ENCODE measurements at regions not wholly inside any gene's neighbourhood (a gene's known extent, or its start where the extent isn't known, plus 50 kb on each side); places are given as distances from the start of the nearest gene placed in this dataset.

DNA sequence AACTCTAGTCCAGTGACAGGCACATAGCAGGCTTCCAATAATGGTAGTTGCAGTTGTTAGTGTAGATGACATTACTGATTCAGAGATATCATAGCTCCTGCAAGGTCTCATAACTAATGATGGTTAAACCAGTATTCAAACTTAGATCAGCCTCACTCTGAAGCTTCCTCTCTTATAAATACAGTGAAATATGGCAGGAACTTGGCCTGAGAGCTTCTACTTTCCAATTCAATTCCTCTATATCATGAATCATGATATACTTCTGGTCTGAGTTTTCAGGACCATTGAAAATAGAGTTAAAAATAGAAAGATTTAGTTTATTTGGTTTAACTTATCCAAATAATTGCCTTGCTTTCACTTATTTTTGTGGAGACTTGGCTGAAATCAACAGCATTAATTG, 167.5 kb upstream of the NOVA1 start:
- Histone ChIP-seq H3K4me1 (no peaks in the 10 kb centered on the region), H3K36me3 (ENCODE audit: control insufficient read depth, insufficient read depth, low read length) (no peaks in the 10 kb centered on the region), H3K79me2 (no peaks in the 10 kb centered on the region), H2AFZ (no peak overlapping the region), H3K27ac (no peak overlapping the region), H3K4me3 (ENCODE audit: low read depth, low read length) (no peak overlapping the region), H3K9me3 (ENCODE audit: control insufficient read depth, low read length) (no peaks in the 10 kb centered on the region), H3K4me2 (ENCODE audit: low read length) (no peak overlapping the region), H3K9ac (no peak overlapping the region), H3K27me3 (ENCODE audit: control insufficient read depth, insufficient read depth, low read length) (no peaks in the 10 kb centered on the region)
- TF ChIP-seq, protein P1, sequence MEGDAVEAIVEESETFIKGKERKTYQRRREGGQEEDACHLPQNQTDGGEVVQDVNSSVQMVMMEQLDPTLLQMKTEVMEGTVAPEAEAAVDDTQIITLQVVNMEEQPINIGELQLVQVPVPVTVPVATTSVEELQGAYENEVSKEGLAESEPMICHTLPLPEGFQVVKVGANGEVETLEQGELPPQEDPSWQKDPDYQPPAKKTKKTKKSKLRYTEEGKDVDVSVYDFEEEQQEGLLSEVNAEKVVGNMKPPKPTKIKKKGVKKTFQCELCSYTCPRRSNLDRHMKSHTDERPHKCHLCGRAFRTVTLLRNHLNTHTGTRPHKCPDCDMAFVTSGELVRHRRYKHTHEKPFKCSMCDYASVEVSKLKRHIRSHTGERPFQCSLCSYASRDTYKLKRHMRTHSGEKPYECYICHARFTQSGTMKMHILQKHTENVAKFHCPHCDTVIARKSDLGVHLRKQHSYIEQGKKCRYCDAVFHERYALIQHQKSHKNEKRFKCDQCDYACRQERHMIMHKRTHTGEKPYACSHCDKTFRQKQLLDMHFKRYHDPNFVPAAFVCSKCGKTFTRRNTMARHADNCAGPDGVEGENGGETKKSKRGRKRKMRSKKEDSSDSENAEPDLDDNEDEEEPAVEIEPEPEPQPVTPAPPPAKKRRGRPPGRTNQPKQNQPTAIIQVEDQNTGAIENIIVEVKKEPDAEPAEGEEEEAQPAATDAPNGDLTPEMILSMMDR (IDR thresholded peaks at IDR 0.05) = no peak

DNA sequence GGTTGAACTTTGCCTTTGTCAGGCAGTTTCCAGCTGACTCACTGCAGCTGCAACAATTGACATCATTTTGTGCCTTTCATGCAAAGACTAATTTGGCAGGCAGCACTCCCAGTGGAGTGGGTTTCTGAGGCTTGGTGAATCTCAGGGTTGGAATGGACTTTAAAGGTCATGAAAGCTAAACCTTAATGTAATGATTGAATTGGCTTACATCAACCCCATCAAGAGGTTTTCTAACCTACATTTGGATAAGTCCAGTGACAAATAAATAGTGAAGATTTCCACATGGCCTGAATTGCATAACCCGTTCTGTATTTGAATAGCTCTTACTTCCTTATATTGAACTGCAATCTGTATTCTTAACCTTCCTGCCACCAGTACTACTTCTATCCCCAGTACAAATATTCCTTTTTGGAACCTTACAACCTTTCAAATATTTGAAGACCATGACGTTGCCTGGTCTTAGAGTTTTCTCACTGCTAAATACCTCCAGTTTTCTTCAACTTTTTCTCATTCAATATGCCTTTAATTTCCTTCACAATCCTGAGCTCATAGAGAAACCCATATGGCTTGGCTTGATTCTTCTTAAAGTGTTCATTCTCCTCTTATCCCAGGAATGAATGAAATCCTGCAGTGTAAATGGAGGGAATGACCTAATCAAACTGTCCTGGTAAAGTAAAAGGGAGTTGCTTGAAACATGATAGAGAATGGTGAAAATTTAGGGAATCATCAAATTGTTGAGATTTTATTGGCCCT, 168.1 kb upstream of the NOVA1 start:
- Histone ChIP-seq H3K4me2 (ENCODE audit: low read length) (no peak overlapping the region), H3K4me3 (ENCODE audit: low read depth, low read length) (no peak overlapping the region), H3K4me1 (no peaks in the 10 kb centered on the region), H2AFZ (no peak overlapping the region), H3K9ac (no peak overlapping the region), H3K36me3 (ENCODE audit: control insufficient read depth, insufficient read depth, low read length) (no peaks in the 10 kb centered on the region), H3K9me3 (ENCODE audit: control insufficient read depth, low read length) (no peaks in the 10 kb centered on the region), H3K27me3 (ENCODE audit: control insufficient read depth, insufficient read depth, low read length) (no peaks in the 10 kb centered on the region), H3K79me2 (no peaks in the 10 kb centered on the region), H3K27ac (no peak overlapping the region)
- TF ChIP-seq, protein P1 (IDR thresholded peaks at IDR 0.05) = no peak

DNA sequence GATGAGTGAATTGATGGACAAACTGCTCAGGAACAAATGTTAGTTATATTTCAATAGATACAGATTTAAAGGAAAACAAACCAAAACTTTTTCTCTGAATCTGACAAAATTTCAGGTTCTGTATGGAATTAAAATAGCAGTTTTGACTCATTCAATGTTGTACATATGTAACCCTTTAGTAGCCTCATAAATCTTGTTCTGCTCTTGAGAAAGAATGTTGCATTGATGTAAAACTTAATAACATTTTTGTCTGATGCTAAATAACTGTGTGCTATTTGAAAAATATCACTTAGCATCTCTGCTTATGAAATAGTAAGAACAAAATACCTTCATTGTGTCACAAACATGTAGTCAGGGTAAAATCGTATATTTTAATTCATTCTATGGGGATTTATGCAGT, 168.9 kb upstream of the NOVA1 start:
- Histone ChIP-seq H3K79me2 (no peaks in the 10 kb centered on the region), H3K4me3 (ENCODE audit: low read depth, low read length) (no peak overlapping the region), H3K4me1 (no peaks in the 10 kb centered on the region), H3K27ac (no peak overlapping the region), H3K9me3 (ENCODE audit: control insufficient read depth, low read length) (no peaks in the 10 kb centered on the region), H3K36me3 (ENCODE audit: control insufficient read depth, insufficient read depth, low read length) (no peaks in the 10 kb centered on the region), H3K27me3 (ENCODE audit: control insufficient read depth, insufficient read depth, low read length) (no peaks in the 10 kb centered on the region), H2AFZ (no peak overlapping the region), H3K4me2 (ENCODE audit: low read length) (no peak overlapping the region), H3K9ac (no peak overlapping the region)
- TF ChIP-seq, protein P1 (IDR thresholded peaks at IDR 0.05) = no peak

DNA sequence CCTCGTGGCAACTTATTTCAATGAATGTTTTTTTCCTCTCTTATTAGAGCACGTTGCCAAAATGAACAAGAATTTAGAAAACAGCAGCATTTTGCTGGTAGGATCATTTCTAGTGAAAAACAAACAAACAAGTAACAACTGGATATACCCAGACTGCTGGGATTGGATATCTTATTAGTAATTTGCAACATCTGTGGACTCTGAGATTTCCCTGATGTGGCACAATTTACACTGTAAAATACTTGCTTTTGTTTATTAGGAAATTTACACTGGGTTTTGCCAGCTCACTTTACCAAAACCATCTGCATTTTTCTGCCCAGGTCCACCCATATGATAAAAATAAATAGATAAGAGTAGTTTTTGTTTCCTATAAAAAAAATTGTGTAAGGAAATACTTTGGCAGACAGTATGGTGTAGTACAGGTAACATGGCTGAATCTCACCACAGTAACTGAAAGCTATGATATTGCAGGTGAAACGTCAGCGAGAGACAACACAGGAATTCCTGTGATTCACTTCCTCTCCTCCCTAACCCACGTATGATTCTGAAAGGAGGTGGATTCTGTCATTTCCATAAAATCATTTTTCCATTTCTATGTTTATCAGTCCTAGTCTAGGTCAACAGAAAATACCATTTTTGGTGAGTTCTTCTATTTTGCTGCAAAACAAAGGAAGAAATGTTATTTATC, 176.2 kb upstream of the NOVA1 start:
- Histone ChIP-seq H3K79me2 (no peaks in the 10 kb centered on the region), H3K36me3 (ENCODE audit: control insufficient read depth, insufficient read depth, low read length) (no peaks in the 10 kb centered on the region), H3K4me2 (ENCODE audit: low read length) (no peak overlapping the region), H2AFZ (no peak overlapping the region), H3K9me3 (ENCODE audit: control insufficient read depth, low read length) (no peaks in the 10 kb centered on the region), H3K4me1 (no peaks in the 10 kb centered on the region), H3K9ac (no peak overlapping the region), H3K27me3 (ENCODE audit: control insufficient read depth, insufficient read depth, low read length) (no peaks in the 10 kb centered on the region), H3K4me3 (ENCODE audit: low read depth, low read length) (no peak overlapping the region), H3K27ac (no peak overlapping the region)
- TF ChIP-seq, protein P1 (IDR thresholded peaks at IDR 0.05) = no peak

Data from parathyroid adenoma (tissue), 2 donors.